GM12878 (cell line): ENCODE measurements at regions not wholly inside any gene's neighbourhood (a gene's known extent, or its start where the extent isn't known, plus 50 kb on each side); places are given as distances from the start of the nearest gene placed in this dataset.

Experiments used
- ATAC-seq: fragments of 200-7000 bp; cut with Tn5 transposase; 3 replicates; pipeline ENCODE4 v1.9.1; 2020; ENCODE audit warnings: mild to moderate bottlenecking, moderate library complexity
- BruUV-seq: library from RNA; stranded (reverse); fragments of 400-500 nt; replicated peaks from 2 replicates; lab custom pipeline; 2021; lab: Mats Ljungman, UMichigan
- CTCF ChIA-PET: fragments of 300-600 bp; sonication (Branson Sonifier 250); formaldehyde crosslinking; extraction: SDS; loops from one replicate; lab custom pipeline; 2021; ENCODE audit warnings: inconsistent platforms; lab: Yijun Ruan, JAX
- POLR2A ChIA-PET: fragments of 350-600 bp; formaldehyde crosslinking; extraction: SDS; loops from one replicate; lab custom pipeline; 2021; ENCODE audit warnings: inconsistent platforms; lab: Charles Lee
- RAD21 ChIA-PET: fragments of 300-600 bp; sonication (Branson Sonifier 250); formaldehyde crosslinking; loops from one replicate; lab custom pipeline; 2023; ENCODE audit warnings: antibody characterized with exemption; ENCODE audit not compliant: unreplicated experiment; lab: Charles Lee
- SMC1A ChIA-PET: fragments of 300-600 bp; sonication (Branson Sonifier 250); formaldehyde crosslinking; loops from one replicate; lab custom pipeline; 2023; ENCODE audit not compliant: unreplicated experiment, uncharacterized antibody; lab: Charles Lee
- DNase-seq: peaks from one replicate; pipeline ENCODE4 v3.0.0-alpha.2; 2011; ENCODE audit warnings: low read depth, low spot score
- FAIRE-seq: peaks from 3 replicates; lab custom pipeline; 2011; peaks lifted over from hg19 to GRCh38; lab: Jason Lieb, UNC
- H2AFZ ChIP-seq: 2 replicates; pipeline ENCODE4 v1.6.0; 2011; ENCODE audit warnings: low read depth, low read length, control low read depth; ENCODE audit not compliant: control insufficient read depth
- H3K27ac ChIP-seq: 2 replicates; pipeline ENCODE4 v1.5.1; 2011; ENCODE audit warnings: control low read depth; ENCODE audit not compliant: control insufficient read depth, insufficient read depth
- H3K27me3 ChIP-seq, 2 experiments: replicated peaks in 1 of 2; 2 replicates each; pipeline versions ENCODE4 v1.6.0 to v1.6.1; 2011; ENCODE audit warnings: low read length in 1 of 2; ENCODE audit not compliant: control insufficient read depth in 2 of 2, insufficient read depth in 2 of 2
- H3K36me3 ChIP-seq, 2 experiments: 2 replicates each; pipeline ENCODE4 v1.5.1; 2011; ENCODE audit warnings: low read length in 1 of 2; ENCODE audit not compliant: control insufficient read depth in 2 of 2, insufficient read depth in 2 of 2
- H3K4me1 ChIP-seq: 2 replicates; pipeline ENCODE4 v1.6.1; 2011; ENCODE audit warnings: mild to moderate bottlenecking, low read length, moderate library complexity, mixed read lengths; ENCODE audit not compliant: control insufficient read depth, insufficient read depth
- H3K4me2 ChIP-seq: 2 replicates; pipeline ENCODE4 v1.6.0; 2011; ENCODE audit warnings: control low read depth; ENCODE audit not compliant: control insufficient read depth, insufficient read depth
- H3K4me3 ChIP-seq: fragments of 200-600 bp; sonication (generic); 2 replicates; pipeline ENCODE4 v1.5.1; 2016
- H3K79me2 ChIP-seq: 2 replicates; pipeline ENCODE4 v1.6.0; 2011; ENCODE audit warnings: low read length; ENCODE audit not compliant: control insufficient read depth, insufficient read depth
- H3K9ac ChIP-seq: 2 replicates; pipeline ENCODE4 v1.8.0; 2011; ENCODE audit warnings: low read length, control low read depth, mixed read lengths; ENCODE audit not compliant: control insufficient read depth, insufficient read depth
- H3K9me3 ChIP-seq: replicated peaks from 3 replicates; pipeline ENCODE4 v1.5.1; 2011; ENCODE audit warnings: mild to moderate bottlenecking, low read length; ENCODE audit not compliant: control insufficient read depth, insufficient read depth
- H4K20me1 ChIP-seq: 2 replicates; pipeline ENCODE4 v1.6.0; 2011; ENCODE audit not compliant: control insufficient read depth, insufficient read depth
- CREM ChIP-seq: IDR thresholded peaks from 2 replicates; pipeline ENCODE4 v1.6.1; 2014; ENCODE audit warnings: antibody characterized with exemption, low read depth
- FOXM1 ChIP-seq: IDR thresholded peaks from 2 replicates; pipeline ENCODE4 v1.6.1; 2012; ENCODE audit warnings: low read depth, mild to moderate bottlenecking, inconsistent platforms, low read length, moderate library complexity
- IKZF1 ChIP-seq: fragments of 450-650 bp; conservative IDR thresholded peaks from 2 replicates; pipeline ENCODE4 v1.6.1; 2017; ENCODE audit warnings: antibody characterized with exemption, mild to moderate bottlenecking
- MYB ChIP-seq: fragments of 150-350 bp; IDR thresholded peaks from 2 replicates; pipeline ENCODE4 v1.6.1; 2014; ENCODE audit warnings: mild to moderate bottlenecking, low read depth, low read length, borderline replicate concordance
- NFYB ChIP-seq: IDR thresholded peaks from 2 replicates; pipeline ENCODE4 v1.6.1; 2011; ENCODE audit warnings: low read depth, mild to moderate bottlenecking, low read length, improper control_type of control experiment, moderate library complexity; ENCODE audit not compliant: insufficient read depth
- NR2F1 ChIP-seq: fragments of 450-650 bp; conservative IDR thresholded peaks from 2 replicates; pipeline ENCODE4 v1.6.1; 2017; ENCODE audit warnings: mild to moderate bottlenecking
- RBBP5 ChIP-seq: fragments of 200-600 bp; sonication (generic); conservative IDR thresholded peaks from 2 replicates; pipeline ENCODE4 v1.6.1; 2016
- RELA ChIP-seq: fragments of 450-650 bp; IDR thresholded peaks from 2 replicates; pipeline ENCODE4 v1.8.0; 2014; ENCODE audit warnings: borderline replicate concordance; ENCODE audit not compliant: partially characterized antibody
- RFX5 ChIP-seq: IDR thresholded peaks from 2 replicates; pipeline ENCODE4 v1.6.1; 2011; ENCODE audit warnings: low read depth, low read length, improper control_type of control experiment
- SUZ12 ChIP-seq: fragments of 200-600 bp; sonication (generic); IDR thresholded peaks from one replicate; pipeline ENCODE4 v1.6.1; 2018; ENCODE audit warnings: antibody characterized with exemption, mild to moderate bottlenecking; ENCODE audit not compliant: unreplicated experiment
- TCF7 ChIP-seq: IDR thresholded peaks from 2 replicates; pipeline ENCODE4 v1.6.1; 2014; ENCODE audit warnings: antibody characterized with exemption, borderline replicate concordance
- WRNIP1 ChIP-seq: IDR thresholded peaks from 2 replicates; pipeline ENCODE4 v1.6.1; 2011; ENCODE audit warnings: low read depth, low read length, improper control_type of control experiment, borderline replicate concordance
- ZNF274 ChIP-seq: IDR thresholded peaks from one replicate; pipeline ENCODE4 v1.8.0; 2011; ENCODE audit not compliant: insufficient read length, insufficient read depth
- WGBS: methylation state at CpG from one replicate; pipeline ENCODE4 v1.1.6; 2016; ENCODE audit warnings: low lambda C conversion rate; ENCODE audit not compliant: insufficient replicate concordance, insufficient coverage; ENCODE audit errors: missing lambda C conversion rate; 5-methylcytosine and 5-hydroxymethylcytosine counted together
- in situ Hi-C: fragments of 300-500 bp; cut with MboI; formaldehyde crosslinking; loops from 9 replicates; pipeline ENCODE4 v1.14.3; 2018; ENCODE audit warnings: mixed read lengths
- intact Hi-C: fragments of 100-400 bp; cut with micrococcal nuclease; formaldehyde crosslinking; loops from one replicate; pipeline ENCODE4 v1.14.2; 2022; ENCODE audit not compliant: unreplicated experiment
- TF ChIP-seq, protein P1 (sequence below): IDR thresholded peaks from 2 replicates; pipeline ENCODE4 v1.6.1; 2011; ENCODE audit warnings: borderline replicate concordance, low read depth, mild to moderate bottlenecking, moderate library complexity, mixed read lengths, low read length; ENCODE audit not compliant: insufficient read depth; ENCODE audit errors: extremely low read length
- TF ChIP-seq, protein P2 (sequence below): fragments of 450-650 bp; IDR thresholded peaks from 2 replicates; pipeline ENCODE4 v1.6.1; 2018; ENCODE audit warnings: mild to moderate bottlenecking, low read depth, moderate library complexity; ENCODE audit not compliant: partially characterized antibody
- TF ChIP-seq, protein P3 (sequence below): fragments of 450-650 bp; conservative IDR thresholded peaks from 2 replicates; pipeline ENCODE4 v1.6.1; 2017; ENCODE audit warnings: mild to moderate bottlenecking, moderate library complexity
- TF ChIP-seq, protein P4 (sequence below): fragments of 150-350 bp; IDR thresholded peaks from 2 replicates; pipeline ENCODE4 v1.6.1; 2016; ENCODE audit warnings: low read depth, low read length

DNA sequence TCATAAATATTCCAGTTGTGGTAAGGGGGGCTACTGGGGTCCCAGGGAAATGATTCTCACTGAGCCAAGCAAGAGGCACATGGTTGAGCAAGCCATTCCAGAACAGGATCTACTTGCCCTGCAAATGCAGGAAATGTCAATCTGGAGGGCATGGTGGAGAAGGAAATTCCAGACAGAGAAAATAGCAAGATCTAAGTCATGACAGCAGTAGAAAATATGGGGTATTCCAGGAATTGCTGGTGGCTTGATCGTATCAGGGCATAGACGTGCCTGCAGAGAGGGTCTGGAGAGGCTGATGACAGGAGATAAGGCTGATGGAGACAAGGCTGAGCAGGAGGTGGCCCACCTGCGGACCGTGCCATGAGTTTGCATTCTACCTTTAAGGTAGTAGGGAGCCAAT lies 566.3 kb upstream of the CADM1 start:
- POLR2A ChIA-PET, result no interaction called here
- no TSS peak for BruUV-seq

More for the DNA sequence above, 566.3 kb upstream of the CADM1 start:
- RAD21 ChIA-PET, result no interaction called here
- SMC1A ChIA-PET, result no interaction called here
- Histone ChIP-seq H3K9me3 (no peaks in the 10 kb centered on the region; the same call in 2 of the 3 replicates), H3K9ac (no peak overlapping the region), H3K27me3 (no peaks in the 10 kb centered on the region), H3K27ac (no peak overlapping the region), H3K4me1 (peaks cover 33% of the 10 kb centered on the region), H3K36me3 (no peaks in the 10 kb centered on the region), H4K20me1 (no peaks in the 10 kb centered on the region), H3K4me2 (no peak overlapping the region), H3K4me3 (no peak overlapping the region), H2AFZ (no peak overlapping the region), H3K79me2 (no peaks in the 10 kb centered on the region)
- DNase-seq (no peak), ATAC-seq (no peak), FAIRE-seq (no peak)
- in situ Hi-C loops (no loop called here), intact Hi-C loops (loop anchor here (5.0 kb wide), 1 partner anchor 62 kb away; no protein-coding TSS in a partner anchor)
- TF ChIP-seq TCF7 (no peak), IKZF1 (no peak), CREM (no peak), RBBP5 (no peak), SUZ12 (no peak), RFX5 (no peak), WRNIP1 (no peak), RELA (no peak), NR2F1 (no peak), ZNF274 (no peak), NFYB (no peak), FOXM1 (no peak), MYB (no peak)
- TF ChIP-seq, protein P1, sequence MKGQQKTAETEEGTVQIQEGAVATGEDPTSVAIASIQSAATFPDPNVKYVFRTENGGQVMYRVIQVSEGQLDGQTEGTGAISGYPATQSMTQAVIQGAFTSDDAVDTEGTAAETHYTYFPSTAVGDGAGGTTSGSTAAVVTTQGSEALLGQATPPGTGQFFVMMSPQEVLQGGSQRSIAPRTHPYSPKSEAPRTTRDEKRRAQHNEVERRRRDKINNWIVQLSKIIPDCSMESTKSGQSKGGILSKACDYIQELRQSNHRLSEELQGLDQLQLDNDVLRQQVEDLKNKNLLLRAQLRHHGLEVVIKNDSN, result no peak
- TF ChIP-seq, protein P2, sequence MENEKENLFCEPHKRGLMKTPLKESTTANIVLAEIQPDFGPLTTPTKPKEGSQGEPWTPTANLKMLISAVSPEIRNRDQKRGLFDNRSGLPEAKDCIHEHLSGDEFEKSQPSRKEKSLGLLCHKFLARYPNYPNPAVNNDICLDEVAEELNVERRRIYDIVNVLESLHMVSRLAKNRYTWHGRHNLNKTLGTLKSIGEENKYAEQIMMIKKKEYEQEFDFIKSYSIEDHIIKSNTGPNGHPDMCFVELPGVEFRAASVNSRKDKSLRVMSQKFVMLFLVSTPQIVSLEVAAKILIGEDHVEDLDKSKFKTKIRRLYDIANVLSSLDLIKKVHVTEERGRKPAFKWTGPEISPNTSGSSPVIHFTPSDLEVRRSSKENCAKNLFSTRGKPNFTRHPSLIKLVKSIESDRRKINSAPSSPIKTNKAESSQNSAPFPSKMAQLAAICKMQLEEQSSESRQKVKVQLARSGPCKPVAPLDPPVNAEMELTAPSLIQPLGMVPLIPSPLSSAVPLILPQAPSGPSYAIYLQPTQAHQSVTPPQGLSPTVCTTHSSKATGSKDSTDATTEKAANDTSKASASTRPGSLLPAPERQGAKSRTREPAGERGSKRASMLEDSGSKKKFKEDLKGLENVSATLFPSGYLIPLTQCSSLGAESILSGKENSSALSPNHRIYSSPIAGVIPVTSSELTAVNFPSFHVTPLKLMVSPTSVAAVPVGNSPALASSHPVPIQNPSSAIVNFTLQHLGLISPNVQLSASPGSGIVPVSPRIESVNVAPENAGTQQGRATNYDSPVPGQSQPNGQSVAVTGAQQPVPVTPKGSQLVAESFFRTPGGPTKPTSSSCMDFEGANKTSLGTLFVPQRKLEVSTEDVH, result no peak
- TF ChIP-seq, protein P3, sequence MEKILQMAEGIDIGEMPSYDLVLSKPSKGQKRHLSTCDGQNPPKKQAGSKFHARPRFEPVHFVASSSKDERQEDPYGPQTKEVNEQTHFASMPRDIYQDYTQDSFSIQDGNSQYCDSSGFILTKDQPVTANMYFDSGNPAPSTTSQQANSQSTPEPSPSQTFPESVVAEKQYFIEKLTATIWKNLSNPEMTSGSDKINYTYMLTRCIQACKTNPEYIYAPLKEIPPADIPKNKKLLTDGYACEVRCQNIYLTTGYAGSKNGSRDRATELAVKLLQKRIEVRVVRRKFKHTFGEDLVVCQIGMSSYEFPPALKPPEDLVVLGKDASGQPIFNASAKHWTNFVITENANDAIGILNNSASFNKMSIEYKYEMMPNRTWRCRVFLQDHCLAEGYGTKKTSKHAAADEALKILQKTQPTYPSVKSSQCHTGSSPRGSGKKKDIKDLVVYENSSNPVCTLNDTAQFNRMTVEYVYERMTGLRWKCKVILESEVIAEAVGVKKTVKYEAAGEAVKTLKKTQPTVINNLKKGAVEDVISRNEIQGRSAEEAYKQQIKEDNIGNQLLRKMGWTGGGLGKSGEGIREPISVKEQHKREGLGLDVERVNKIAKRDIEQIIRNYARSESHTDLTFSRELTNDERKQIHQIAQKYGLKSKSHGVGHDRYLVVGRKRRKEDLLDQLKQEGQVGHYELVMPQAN, result no peak
- TF ChIP-seq, protein P4, sequence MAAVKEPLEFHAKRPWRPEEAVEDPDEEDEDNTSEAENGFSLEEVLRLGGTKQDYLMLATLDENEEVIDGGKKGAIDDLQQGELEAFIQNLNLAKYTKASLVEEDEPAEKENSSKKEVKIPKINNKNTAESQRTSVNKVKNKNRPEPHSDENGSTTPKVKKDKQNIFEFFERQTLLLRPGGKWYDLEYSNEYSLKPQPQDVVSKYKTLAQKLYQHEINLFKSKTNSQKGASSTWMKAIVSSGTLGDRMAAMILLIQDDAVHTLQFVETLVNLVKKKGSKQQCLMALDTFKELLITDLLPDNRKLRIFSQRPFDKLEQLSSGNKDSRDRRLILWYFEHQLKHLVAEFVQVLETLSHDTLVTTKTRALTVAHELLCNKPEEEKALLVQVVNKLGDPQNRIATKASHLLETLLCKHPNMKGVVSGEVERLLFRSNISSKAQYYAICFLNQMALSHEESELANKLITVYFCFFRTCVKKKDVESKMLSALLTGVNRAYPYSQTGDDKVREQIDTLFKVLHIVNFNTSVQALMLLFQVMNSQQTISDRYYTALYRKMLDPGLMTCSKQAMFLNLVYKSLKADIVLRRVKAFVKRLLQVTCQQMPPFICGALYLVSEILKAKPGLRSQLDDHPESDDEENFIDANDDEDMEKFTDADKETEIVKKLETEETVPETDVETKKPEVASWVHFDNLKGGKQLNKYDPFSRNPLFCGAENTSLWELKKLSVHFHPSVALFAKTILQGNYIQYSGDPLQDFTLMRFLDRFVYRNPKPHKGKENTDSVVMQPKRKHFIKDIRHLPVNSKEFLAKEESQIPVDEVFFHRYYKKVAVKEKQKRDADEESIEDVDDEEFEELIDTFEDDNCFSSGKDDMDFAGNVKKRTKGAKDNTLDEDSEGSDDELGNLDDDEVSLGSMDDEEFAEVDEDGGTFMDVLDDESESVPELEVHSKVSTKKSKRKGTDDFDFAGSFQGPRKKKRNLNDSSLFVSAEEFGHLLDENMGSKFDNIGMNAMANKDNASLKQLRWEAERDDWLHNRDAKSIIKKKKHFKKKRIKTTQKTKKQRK, result no peak
- WGBS, result 97% methylated on average over 4 of the region's 4 CpGs
- CTCF ChIA-PET, result interaction anchor here (1.5 kb wide), 1 partner anchor 140 kb away, joined by 3 read pairs; no protein-coding TSS in a partner anchor
